ENCODE measurements at regions not wholly inside any gene's neighbourhood (a gene's known extent, or its start where the extent isn't known, plus 50 kb on each side); places are given as distances from the start of the nearest gene placed in this dataset.

GRCh38 chr6:117817499-117817898 is 89.6 kb upstream of the SLC35F1 start:
- TF ChIP-seq CTCF (IDR thresholded peaks at IDR 0.05) (no peak), POLR2A (IDR thresholded peaks at IDR 0.05) (no peak)
